WTC11 (cell line): ENCODE measurements at regions not wholly inside any gene's neighbourhood (a gene's known extent, or its start where the extent isn't known, plus 50 kb on each side); places are given as distances from the start of the nearest gene placed in this dataset.
"Not testable (repeated sequence)": the region's sequence is repeated elsewhere in the genome, so short reads cannot be mapped to it uniquely, and the experiment has no call there.

Experiments
- ATAC-seq: fragments of 200-7000 bp; cut with Tn5 transposase; 2 replicates; pipeline ENCODE4 v1.10.0; 2021; ENCODE audit warnings: mild to moderate bottlenecking, moderate library complexity
- CTCF ChIA-PET: fragments of 300-600 bp; sonication (Branson Sonifier 250); formaldehyde crosslinking; loops from one replicate; lab custom pipeline; 2021; ENCODE audit warnings: antibody characterized with exemption; lab: Charles Lee
- POLR2A ChIA-PET: fragments of 350-600 bp; sonication (Branson Sonifier 250); formaldehyde crosslinking; loops from one replicate; lab custom pipeline; 2021; ENCODE audit warnings: antibody characterized with exemption; lab: Charles Lee
- DNase-seq: peaks from one replicate; pipeline ENCODE4 v3.0.0; 2021; ENCODE audit warnings: low spot score
- H3K27ac Mint-ChIP-seq: 2 replicates; pipeline ENCODE4 v1.8.0; 2021; ENCODE audit warnings: mixed read lengths
- H3K27me3 Mint-ChIP-seq: 2 replicates; pipeline ENCODE4 v1.8.0; 2021; ENCODE audit warnings: low read depth, mild to moderate bottlenecking, moderate library complexity, mixed read lengths
- H3K36me3 Mint-ChIP-seq: 2 replicates; pipeline ENCODE4 v1.8.0; 2021; ENCODE audit warnings: mixed read lengths
- H3K4me1 Mint-ChIP-seq: 2 replicates; pipeline ENCODE4 v1.8.0; 2022; ENCODE audit warnings: mixed read lengths
- H3K4me3 Mint-ChIP-seq: 2 replicates; pipeline ENCODE4 v1.8.0; 2021; ENCODE audit warnings: mild to moderate bottlenecking, moderate library complexity, mixed read lengths
- H3K9me3 Mint-ChIP-seq: 2 replicates; pipeline ENCODE4 v1.8.0; 2021; ENCODE audit warnings: mixed read lengths
- AR ChIP-seq: fragments of 250-450 bp; sonication (Bioruptor Pico); IDR thresholded peaks from 2 replicates; pipeline ENCODE4 v1.9.0; 2021; ENCODE audit warnings: mild to moderate bottlenecking
- GABPB1 ChIP-seq: sonication (generic); formaldehyde crosslinking; IDR thresholded peaks from 2 replicates; pipeline ENCODE4 v1.8.1; 2023; ENCODE audit warnings: mild to moderate bottlenecking, missing genetic modification reagents
- HMGXB4 ChIP-seq: sonication (generic); formaldehyde crosslinking; IDR thresholded peaks from 2 replicates; pipeline ENCODE4 v1.8.1; 2023; ENCODE audit warnings: mild to moderate bottlenecking, moderate library complexity, missing genetic modification reagents
- IRF1 ChIP-seq: sonication (generic); formaldehyde crosslinking; IDR thresholded peaks from 2 replicates; pipeline ENCODE4 v1.8.0; 2023; ENCODE audit warnings: missing genetic modification reagents
- MYBL2 ChIP-seq: sonication (generic); formaldehyde crosslinking; IDR thresholded peaks from 2 replicates; pipeline ENCODE4 v1.8.1; 2023; ENCODE audit warnings: mild to moderate bottlenecking, moderate library complexity, missing genetic modification reagents
- NFE2L1 ChIP-seq: sonication (generic); formaldehyde crosslinking; IDR thresholded peaks from 2 replicates; pipeline ENCODE4 v1.8.1; 2023; ENCODE audit warnings: missing genetic modification reagents
- NR1H2 ChIP-seq: sonication (generic); formaldehyde crosslinking; IDR thresholded peaks from 2 replicates; pipeline ENCODE4 v1.9.0; 2021; ENCODE audit warnings: mild to moderate bottlenecking, moderate library complexity, missing genetic modification reagents
- NR2C2 ChIP-seq: sonication (generic); formaldehyde crosslinking; IDR thresholded peaks from 2 replicates; pipeline ENCODE4 v1.8.0; 2022; ENCODE audit warnings: mild to moderate bottlenecking, missing genetic modification reagents
- PREB ChIP-seq: sonication (generic); formaldehyde crosslinking; IDR thresholded peaks from 2 replicates; pipeline ENCODE4 v1.8.1; 2022; ENCODE audit warnings: mild to moderate bottlenecking, missing genetic modification reagents, moderate library complexity, borderline replicate concordance
- SOX15 ChIP-seq: fragments of 250-450 bp; sonication (Bioruptor Pico); IDR thresholded peaks from 2 replicates; pipeline ENCODE4 v1.9.0; 2021; ENCODE audit warnings: mild to moderate bottlenecking
- TP53 ChIP-seq: sonication (generic); formaldehyde crosslinking; IDR thresholded peaks from 2 replicates; pipeline ENCODE4 v1.8.1; 2023; ENCODE audit warnings: mild to moderate bottlenecking, missing genetic modification reagents
- USF2 ChIP-seq: sonication (generic); formaldehyde crosslinking; IDR thresholded peaks from 2 replicates; pipeline ENCODE4 v1.8.1; 2023; ENCODE audit warnings: mild to moderate bottlenecking, missing genetic modification reagents, moderate library complexity
- ZNF671 ChIP-seq: fragments of 250-450 bp; sonication (Bioruptor Pico); IDR thresholded peaks from 2 replicates; pipeline ENCODE4 v1.8.0; 2021; ENCODE audit warnings: mild to moderate bottlenecking
- TF ChIP-seq, protein P1 (sequence below): sonication (generic); formaldehyde crosslinking; IDR thresholded peaks from 2 replicates; pipeline ENCODE4 v1.8.1; 2023; ENCODE audit warnings: mild to moderate bottlenecking, missing genetic modification reagents, borderline replicate concordance
- TF ChIP-seq, protein P2 (sequence below): sonication (generic); formaldehyde crosslinking; IDR thresholded peaks from 2 replicates; pipeline ENCODE4 v1.8.1; 2023; ENCODE audit warnings: mild to moderate bottlenecking, missing genetic modification reagents
- TF ChIP-seq, protein P3 (sequence below): sonication (generic); formaldehyde crosslinking; IDR thresholded peaks from 2 replicates; pipeline ENCODE4 v1.8.0; 2023; ENCODE audit warnings: mild to moderate bottlenecking, missing genetic modification reagents

- CTCF ChIA-PET, H3K27ac Mint-ChIP-seq, DNase-seq, H3K4me3 Mint-ChIP-seq, H3K27me3 Mint-ChIP-seq, POLR2A ChIA-PET, ATAC-seq, H3K4me1 Mint-ChIP-seq: not testable (repeated sequence)
- Mint-ChIP-seq H3K36me3 (peaks cover 39% of the 10 kb centered on the region), H3K9me3 (peaks cover 60% of the 10 kb centered on the region)
Measured at GRCh38 chr5:153381630-153382029, 108.8 kb upstream of the GRIA1 start.

- TF ChIP-seq, protein P1, sequence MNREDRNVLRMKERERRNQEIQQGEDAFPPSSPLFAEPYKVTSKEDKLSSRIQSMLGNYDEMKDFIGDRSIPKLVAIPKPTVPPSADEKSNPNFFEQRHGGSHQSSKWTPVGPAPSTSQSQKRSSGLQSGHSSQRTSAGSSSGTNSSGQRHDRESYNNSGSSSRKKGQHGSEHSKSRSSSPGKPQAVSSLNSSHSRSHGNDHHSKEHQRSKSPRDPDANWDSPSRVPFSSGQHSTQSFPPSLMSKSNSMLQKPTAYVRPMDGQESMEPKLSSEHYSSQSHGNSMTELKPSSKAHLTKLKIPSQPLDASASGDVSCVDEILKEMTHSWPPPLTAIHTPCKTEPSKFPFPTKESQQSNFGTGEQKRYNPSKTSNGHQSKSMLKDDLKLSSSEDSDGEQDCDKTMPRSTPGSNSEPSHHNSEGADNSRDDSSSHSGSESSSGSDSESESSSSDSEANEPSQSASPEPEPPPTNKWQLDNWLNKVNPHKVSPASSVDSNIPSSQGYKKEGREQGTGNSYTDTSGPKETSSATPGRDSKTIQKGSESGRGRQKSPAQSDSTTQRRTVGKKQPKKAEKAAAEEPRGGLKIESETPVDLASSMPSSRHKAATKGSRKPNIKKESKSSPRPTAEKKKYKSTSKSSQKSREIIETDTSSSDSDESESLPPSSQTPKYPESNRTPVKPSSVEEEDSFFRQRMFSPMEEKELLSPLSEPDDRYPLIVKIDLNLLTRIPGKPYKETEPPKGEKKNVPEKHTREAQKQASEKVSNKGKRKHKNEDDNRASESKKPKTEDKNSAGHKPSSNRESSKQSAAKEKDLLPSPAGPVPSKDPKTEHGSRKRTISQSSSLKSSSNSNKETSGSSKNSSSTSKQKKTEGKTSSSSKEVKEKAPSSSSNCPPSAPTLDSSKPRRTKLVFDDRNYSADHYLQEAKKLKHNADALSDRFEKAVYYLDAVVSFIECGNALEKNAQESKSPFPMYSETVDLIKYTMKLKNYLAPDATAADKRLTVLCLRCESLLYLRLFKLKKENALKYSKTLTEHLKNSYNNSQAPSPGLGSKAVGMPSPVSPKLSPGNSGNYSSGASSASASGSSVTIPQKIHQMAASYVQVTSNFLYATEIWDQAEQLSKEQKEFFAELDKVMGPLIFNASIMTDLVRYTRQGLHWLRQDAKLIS (CRISPR knock-in tag): no peak
- no peak for TF ChIP-seq SOX15
Measured at GRCh38 chr5:153390569-153390968, 99.9 kb upstream of the GRIA1 start.

GRCh38 chr5:153399595-153399994 lies 90.9 kb upstream of the GRIA1 start:
- ATAC-seq: no peak
- H3K27me3 Mint-ChIP-seq: no peaks in the 10 kb centered on the region
- H3K9me3 Mint-ChIP-seq: no peaks in the 10 kb centered on the region
- H3K27ac Mint-ChIP-seq: no peak overlapping the region
- no peaks in the 10 kb centered on the region for H3K36me3 Mint-ChIP-seq
- POLR2A ChIA-PET: no interaction called here
- H3K4me3 Mint-ChIP-seq: no peak overlapping the region
- CTCF ChIA-PET: no interaction called here
- 0 out of 2 replicates have a peak, but pooled peaks cover under 1% of the 10 kb centered on the region for H3K4me1 Mint-ChIP-seq
- no peak for DNase-seq
- TF ChIP-seq AR (CRISPR knock-in tag): no peak
- no peak for TF ChIP-seq MYBL2
- no peak for TF ChIP-seq USF2 (CRISPR knock-in tag)
- TF ChIP-seq NR2C2 (CRISPR knock-in tag): no peak
- TF ChIP-seq GABPB1 (CRISPR knock-in tag): no peak
- no peak for TF ChIP-seq NFE2L1 (CRISPR knock-in tag)
- TF ChIP-seq ZNF671 (CRISPR knock-in tag): no peak
- TF ChIP-seq, protein P2, sequence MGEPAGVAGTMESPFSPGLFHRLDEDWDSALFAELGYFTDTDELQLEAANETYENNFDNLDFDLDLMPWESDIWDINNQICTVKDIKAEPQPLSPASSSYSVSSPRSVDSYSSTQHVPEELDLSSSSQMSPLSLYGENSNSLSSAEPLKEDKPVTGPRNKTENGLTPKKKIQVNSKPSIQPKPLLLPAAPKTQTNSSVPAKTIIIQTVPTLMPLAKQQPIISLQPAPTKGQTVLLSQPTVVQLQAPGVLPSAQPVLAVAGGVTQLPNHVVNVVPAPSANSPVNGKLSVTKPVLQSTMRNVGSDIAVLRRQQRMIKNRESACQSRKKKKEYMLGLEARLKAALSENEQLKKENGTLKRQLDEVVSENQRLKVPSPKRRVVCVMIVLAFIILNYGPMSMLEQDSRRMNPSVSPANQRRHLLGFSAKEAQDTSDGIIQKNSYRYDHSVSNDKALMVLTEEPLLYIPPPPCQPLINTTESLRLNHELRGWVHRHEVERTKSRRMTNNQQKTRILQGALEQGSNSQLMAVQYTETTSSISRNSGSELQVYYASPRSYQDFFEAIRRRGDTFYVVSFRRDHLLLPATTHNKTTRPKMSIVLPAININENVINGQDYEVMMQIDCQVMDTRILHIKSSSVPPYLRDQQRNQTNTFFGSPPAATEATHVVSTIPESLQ (CRISPR knock-in tag): no peak
- TF ChIP-seq PREB (CRISPR knock-in tag): no peak
- no peak for TF ChIP-seq IRF1 (CRISPR knock-in tag)
- no peak for TF ChIP-seq NR1H2 (CRISPR knock-in tag)
- no peak for TF ChIP-seq TP53 (CRISPR knock-in tag)
- TF ChIP-seq, protein P3, sequence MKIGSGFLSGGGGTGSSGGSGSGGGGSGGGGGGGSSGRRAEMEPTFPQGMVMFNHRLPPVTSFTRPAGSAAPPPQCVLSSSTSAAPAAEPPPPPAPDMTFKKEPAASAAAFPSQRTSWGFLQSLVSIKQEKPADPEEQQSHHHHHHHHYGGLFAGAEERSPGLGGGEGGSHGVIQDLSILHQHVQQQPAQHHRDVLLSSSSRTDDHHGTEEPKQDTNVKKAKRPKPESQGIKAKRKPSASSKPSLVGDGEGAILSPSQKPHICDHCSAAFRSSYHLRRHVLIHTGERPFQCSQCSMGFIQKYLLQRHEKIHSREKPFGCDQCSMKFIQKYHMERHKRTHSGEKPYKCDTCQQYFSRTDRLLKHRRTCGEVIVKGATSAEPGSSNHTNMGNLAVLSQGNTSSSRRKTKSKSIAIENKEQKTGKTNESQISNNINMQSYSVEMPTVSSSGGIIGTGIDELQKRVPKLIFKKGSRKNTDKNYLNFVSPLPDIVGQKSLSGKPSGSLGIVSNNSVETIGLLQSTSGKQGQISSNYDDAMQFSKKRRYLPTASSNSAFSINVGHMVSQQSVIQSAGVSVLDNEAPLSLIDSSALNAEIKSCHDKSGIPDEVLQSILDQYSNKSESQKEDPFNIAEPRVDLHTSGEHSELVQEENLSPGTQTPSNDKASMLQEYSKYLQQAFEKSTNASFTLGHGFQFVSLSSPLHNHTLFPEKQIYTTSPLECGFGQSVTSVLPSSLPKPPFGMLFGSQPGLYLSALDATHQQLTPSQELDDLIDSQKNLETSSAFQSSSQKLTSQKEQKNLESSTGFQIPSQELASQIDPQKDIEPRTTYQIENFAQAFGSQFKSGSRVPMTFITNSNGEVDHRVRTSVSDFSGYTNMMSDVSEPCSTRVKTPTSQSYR: no peak
- TF ChIP-seq HMGXB4 (CRISPR knock-in tag): no peak

More at GRCh38 chr5:153390569-153390968, 99.9 kb upstream of the GRIA1 start:
- peaks cover 6% of the 10 kb centered on the region for H3K9me3 Mint-ChIP-seq
- DNase-seq: no peak
- ChIA-PET CTCF (interaction anchor here (0.6 kb wide), 1 partner anchor 200 kb away, joined by 3 read pairs; no protein-coding TSS in a partner anchor), POLR2A (no interaction called here)
- H3K4me1 Mint-ChIP-seq: no peaks in the 10 kb centered on the region
- H3K4me3 Mint-ChIP-seq: no peak overlapping the region
- no peak for ATAC-seq
- H3K27me3 Mint-ChIP-seq: no peaks in the 10 kb centered on the region
- no peak overlapping the region for H3K27ac Mint-ChIP-seq
- H3K36me3 Mint-ChIP-seq: 0 out of 2 replicates have a peak, but pooled peaks cover 5% of the 10 kb centered on the region
